Peyer's patch (tissue), 4 donors: ENCODE measurements at regions not wholly inside any gene's neighbourhood (a gene's known extent, or its start where the extent isn't known, plus 50 kb on each side); places are given as distances from the start of the nearest gene placed in this dataset.

Experiments
- POLR2A ChIP-seq, 2 donors: fragments of 450-650 bp; IDR thresholded peaks; one replicate each; pipeline ENCODE4 v1.5.1; 2017; ENCODE audit warnings: antibody characterized with exemption in 2 of 2, mild to moderate bottlenecking in 2 of 2, moderate library complexity in 2 of 2
- TF ChIP-seq, protein P1 (sequence below), 6 experiments: fragments of 450-650 bp in 4 of 6; fragments of 200-600 bp in 2 of 6; sonication (generic) in 1 of 6; IDR thresholded peaks; one replicate each; pipeline ENCODE4 v1.5.1; 2017 to 2019; ENCODE audit warnings: antibody characterized with exemption in 6 of 6, mild to moderate bottlenecking in 3 of 6, moderate library complexity in 1 of 6

DNA sequence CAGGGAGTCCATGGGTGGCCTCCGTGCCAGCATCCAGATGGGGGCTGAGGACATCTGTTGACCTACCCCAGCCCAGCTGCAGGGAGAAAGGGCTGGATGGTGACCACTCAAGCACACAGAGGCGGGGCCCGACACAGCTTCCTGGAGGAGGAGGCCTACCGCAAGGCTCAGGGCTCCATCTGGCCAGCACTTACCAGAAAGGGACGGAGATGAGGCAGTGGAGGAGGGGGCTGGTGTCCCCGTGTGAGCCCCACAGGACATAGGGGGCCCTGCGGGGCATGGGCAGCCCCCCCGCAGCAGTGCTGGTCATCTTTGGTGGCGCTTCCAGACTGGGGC, 147.5 kb upstream of the CIBAR2 start:
- TF ChIP-seq, protein P1, sequence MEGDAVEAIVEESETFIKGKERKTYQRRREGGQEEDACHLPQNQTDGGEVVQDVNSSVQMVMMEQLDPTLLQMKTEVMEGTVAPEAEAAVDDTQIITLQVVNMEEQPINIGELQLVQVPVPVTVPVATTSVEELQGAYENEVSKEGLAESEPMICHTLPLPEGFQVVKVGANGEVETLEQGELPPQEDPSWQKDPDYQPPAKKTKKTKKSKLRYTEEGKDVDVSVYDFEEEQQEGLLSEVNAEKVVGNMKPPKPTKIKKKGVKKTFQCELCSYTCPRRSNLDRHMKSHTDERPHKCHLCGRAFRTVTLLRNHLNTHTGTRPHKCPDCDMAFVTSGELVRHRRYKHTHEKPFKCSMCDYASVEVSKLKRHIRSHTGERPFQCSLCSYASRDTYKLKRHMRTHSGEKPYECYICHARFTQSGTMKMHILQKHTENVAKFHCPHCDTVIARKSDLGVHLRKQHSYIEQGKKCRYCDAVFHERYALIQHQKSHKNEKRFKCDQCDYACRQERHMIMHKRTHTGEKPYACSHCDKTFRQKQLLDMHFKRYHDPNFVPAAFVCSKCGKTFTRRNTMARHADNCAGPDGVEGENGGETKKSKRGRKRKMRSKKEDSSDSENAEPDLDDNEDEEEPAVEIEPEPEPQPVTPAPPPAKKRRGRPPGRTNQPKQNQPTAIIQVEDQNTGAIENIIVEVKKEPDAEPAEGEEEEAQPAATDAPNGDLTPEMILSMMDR (IDR thresholded peaks at IDR 0.05): no peak
- no peak for TF ChIP-seq POLR2A (IDR thresholded peaks at IDR 0.05)
